ENCODE measurements at regions not wholly inside any gene's neighbourhood (a gene's known extent, or its start where the extent isn't known, plus 50 kb on each side); places are given as distances from the start of the nearest gene placed in this dataset.

GRCh38 chr5:68110894-68111293, 104.7 kb upstream of the PIK3R1 start:
- TF ChIP-seq, protein P1, sequence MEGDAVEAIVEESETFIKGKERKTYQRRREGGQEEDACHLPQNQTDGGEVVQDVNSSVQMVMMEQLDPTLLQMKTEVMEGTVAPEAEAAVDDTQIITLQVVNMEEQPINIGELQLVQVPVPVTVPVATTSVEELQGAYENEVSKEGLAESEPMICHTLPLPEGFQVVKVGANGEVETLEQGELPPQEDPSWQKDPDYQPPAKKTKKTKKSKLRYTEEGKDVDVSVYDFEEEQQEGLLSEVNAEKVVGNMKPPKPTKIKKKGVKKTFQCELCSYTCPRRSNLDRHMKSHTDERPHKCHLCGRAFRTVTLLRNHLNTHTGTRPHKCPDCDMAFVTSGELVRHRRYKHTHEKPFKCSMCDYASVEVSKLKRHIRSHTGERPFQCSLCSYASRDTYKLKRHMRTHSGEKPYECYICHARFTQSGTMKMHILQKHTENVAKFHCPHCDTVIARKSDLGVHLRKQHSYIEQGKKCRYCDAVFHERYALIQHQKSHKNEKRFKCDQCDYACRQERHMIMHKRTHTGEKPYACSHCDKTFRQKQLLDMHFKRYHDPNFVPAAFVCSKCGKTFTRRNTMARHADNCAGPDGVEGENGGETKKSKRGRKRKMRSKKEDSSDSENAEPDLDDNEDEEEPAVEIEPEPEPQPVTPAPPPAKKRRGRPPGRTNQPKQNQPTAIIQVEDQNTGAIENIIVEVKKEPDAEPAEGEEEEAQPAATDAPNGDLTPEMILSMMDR (IDR thresholded peaks at IDR 0.05) = no peak
- no peak for TF ChIP-seq POLR2A (IDR thresholded peaks at IDR 0.05)
